ENCODE measurements at regions not wholly inside any gene's neighbourhood (a gene's known extent, or its start where the extent isn't known, plus 50 kb on each side); places are given as distances from the start of the nearest gene placed in this dataset.

DNA sequence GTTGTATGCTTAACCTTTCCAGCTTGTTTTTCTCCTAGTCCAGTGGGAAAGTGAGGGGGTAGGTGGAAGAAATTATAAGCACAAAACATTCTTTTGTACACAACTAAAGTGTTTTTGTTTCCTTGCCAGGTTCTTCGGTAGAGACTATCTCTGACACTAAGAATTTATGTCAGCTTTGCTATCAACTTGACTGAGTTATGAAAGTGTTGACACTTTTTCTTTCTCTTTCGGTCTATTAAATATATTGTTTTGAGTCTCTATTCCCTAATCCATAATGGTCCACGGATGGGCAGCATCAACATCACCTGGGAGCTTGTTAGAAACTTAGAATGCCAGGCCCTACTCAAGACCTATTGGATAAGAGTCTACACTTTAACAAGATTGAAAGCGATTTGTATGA lies 195.0 kb upstream of the ATP10B start:
- TF ChIP-seq MEF2A (IDR thresholded peaks at IDR 0.05; ENCODE audit: borderline replicate concordance, low read depth) (no peak), TCF12 (IDR thresholded peaks at IDR 0.05) (no peak), SMC3 (IDR thresholded peaks at IDR 0.05; ENCODE audit: low read depth, low read length) (no peak), TAF1 (IDR thresholded peaks at IDR 0.05; ENCODE audit: borderline replicate concordance, low read depth, low read length) (no peak), GABPA (IDR thresholded peaks at IDR 0.05; ENCODE audit: low read depth) (no peak), NFIC (IDR thresholded peaks at IDR 0.05; ENCODE audit: borderline replicate concordance) (no peak), SIN3A (IDR thresholded peaks at IDR 0.05; ENCODE audit: borderline replicate concordance, low read depth, low read length) (no peak), FOSL2 (IDR thresholded peaks at IDR 0.05; ENCODE audit: borderline replicate concordance, low read depth) (no peak), GATA2 (CRISPR knock-in tag; IDR thresholded peaks at IDR 0.05) (no peak)
- TF ChIP-seq, protein P1, sequence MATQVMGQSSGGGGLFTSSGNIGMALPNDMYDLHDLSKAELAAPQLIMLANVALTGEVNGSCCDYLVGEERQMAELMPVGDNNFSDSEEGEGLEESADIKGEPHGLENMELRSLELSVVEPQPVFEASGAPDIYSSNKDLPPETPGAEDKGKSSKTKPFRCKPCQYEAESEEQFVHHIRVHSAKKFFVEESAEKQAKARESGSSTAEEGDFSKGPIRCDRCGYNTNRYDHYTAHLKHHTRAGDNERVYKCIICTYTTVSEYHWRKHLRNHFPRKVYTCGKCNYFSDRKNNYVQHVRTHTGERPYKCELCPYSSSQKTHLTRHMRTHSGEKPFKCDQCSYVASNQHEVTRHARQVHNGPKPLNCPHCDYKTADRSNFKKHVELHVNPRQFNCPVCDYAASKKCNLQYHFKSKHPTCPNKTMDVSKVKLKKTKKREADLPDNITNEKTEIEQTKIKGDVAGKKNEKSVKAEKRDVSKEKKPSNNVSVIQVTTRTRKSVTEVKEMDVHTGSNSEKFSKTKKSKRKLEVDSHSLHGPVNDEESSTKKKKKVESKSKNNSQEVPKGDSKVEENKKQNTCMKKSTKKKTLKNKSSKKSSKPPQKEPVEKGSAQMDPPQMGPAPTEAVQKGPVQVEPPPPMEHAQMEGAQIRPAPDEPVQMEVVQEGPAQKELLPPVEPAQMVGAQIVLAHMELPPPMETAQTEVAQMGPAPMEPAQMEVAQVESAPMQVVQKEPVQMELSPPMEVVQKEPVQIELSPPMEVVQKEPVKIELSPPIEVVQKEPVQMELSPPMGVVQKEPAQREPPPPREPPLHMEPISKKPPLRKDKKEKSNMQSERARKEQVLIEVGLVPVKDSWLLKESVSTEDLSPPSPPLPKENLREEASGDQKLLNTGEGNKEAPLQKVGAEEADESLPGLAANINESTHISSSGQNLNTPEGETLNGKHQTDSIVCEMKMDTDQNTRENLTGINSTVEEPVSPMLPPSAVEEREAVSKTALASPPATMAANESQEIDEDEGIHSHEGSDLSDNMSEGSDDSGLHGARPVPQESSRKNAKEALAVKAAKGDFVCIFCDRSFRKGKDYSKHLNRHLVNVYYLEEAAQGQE (IDR thresholded peaks at IDR 0.05; ENCODE audit: low read depth, low read length) = no peak
- TF ChIP-seq, protein P2, sequence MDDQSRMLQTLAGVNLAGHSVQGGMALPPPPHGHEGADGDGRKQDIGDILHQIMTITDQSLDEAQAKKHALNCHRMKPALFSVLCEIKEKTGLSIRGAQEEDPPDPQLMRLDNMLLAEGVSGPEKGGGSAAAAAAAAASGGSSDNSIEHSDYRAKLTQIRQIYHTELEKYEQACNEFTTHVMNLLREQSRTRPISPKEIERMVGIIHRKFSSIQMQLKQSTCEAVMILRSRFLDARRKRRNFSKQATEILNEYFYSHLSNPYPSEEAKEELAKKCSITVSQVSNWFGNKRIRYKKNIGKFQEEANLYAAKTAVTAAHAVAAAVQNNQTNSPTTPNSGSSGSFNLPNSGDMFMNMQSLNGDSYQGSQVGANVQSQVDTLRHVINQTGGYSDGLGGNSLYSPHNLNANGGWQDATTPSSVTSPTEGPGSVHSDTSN (IDR thresholded peaks at IDR 0.05) = no peak
- TF ChIP-seq, protein P3, sequence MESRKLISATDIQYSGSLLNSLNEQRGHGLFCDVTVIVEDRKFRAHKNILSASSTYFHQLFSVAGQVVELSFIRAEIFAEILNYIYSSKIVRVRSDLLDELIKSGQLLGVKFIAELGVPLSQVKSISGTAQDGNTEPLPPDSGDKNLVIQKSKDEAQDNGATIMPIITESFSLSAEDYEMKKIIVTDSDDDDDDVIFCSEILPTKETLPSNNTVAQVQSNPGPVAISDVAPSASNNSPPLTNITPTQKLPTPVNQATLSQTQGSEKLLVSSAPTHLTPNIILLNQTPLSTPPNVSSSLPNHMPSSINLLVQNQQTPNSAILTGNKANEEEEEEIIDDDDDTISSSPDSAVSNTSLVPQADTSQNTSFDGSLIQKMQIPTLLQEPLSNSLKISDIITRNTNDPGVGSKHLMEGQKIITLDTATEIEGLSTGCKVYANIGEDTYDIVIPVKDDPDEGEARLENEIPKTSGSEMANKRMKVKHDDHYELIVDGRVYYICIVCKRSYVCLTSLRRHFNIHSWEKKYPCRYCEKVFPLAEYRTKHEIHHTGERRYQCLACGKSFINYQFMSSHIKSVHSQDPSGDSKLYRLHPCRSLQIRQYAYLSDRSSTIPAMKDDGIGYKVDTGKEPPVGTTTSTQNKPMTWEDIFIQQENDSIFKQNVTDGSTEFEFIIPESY (IDR thresholded peaks at IDR 0.05; ENCODE audit: borderline replicate concordance, low read depth) = no peak
- TF ChIP-seq, protein P4, sequence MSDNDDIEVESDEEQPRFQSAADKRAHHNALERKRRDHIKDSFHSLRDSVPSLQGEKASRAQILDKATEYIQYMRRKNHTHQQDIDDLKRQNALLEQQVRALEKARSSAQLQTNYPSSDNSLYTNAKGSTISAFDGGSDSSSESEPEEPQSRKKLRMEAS (IDR thresholded peaks at IDR 0.05; ENCODE audit: low read depth) = no peak
- TF ChIP-seq, protein P5, sequence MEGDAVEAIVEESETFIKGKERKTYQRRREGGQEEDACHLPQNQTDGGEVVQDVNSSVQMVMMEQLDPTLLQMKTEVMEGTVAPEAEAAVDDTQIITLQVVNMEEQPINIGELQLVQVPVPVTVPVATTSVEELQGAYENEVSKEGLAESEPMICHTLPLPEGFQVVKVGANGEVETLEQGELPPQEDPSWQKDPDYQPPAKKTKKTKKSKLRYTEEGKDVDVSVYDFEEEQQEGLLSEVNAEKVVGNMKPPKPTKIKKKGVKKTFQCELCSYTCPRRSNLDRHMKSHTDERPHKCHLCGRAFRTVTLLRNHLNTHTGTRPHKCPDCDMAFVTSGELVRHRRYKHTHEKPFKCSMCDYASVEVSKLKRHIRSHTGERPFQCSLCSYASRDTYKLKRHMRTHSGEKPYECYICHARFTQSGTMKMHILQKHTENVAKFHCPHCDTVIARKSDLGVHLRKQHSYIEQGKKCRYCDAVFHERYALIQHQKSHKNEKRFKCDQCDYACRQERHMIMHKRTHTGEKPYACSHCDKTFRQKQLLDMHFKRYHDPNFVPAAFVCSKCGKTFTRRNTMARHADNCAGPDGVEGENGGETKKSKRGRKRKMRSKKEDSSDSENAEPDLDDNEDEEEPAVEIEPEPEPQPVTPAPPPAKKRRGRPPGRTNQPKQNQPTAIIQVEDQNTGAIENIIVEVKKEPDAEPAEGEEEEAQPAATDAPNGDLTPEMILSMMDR (IDR thresholded peaks at IDR 0.05) = no peak
- no peaks in the 10 kb centered on the region for H3K36me3 ChIP-seq (replicated peaks in 1 of 2; ENCODE audit: control insufficient read depth in 1 of 2, insufficient read depth in 2 of 2, low read length in 1 of 2)
- WGBS (ENCODE audit: low lambda C conversion rate) = 8% methylated on average over 4 of the region's 4 CpGs
- no peaks in the 10 kb centered on the region for H3F3A ChIP-seq (replicated peaks; ENCODE audit: insufficient read depth)
- ChIA-PET CTCF (no interaction called here), POLR2A (no interaction called here)
- DNase-seq = no peak
- H4K20me1 ChIP-seq (ENCODE audit: insufficient read depth) = no peaks in the 10 kb centered on the region
- H2AFZ ChIP-seq (ENCODE audit: low read depth) = no peak overlapping the region
- H3K9ac ChIP-seq = no peak overlapping the region
- no peak overlapping the region for H3K27ac ChIP-seq (ENCODE audit: low read depth in 2 of 2, low read length in 1 of 2)
- H3K4me1 ChIP-seq (ENCODE audit: control insufficient read depth in 1 of 2, insufficient read depth in 2 of 2, low read depth in 1 of 2, low read length in 1 of 2) = no peaks in the 10 kb centered on the region
- no peaks in the 10 kb centered on the region for H3K9me2 ChIP-seq
- no peaks in the 10 kb centered on the region for H3K9me3 ChIP-seq
- H3K79me2 ChIP-seq (ENCODE audit: insufficient read depth) = no peaks in the 10 kb centered on the region
- no peak overlapping the region for H3K4me3 ChIP-seq (ENCODE audit: low read depth in 2 of 2, low read length in 1 of 2)
- H3K4me2 ChIP-seq = no peak overlapping the region
- no peaks in the 10 kb centered on the region for H3K27me3 ChIP-seq (ENCODE audit: insufficient read depth)

Data from SK-N-SH (cell line).